H9 (cell line): ENCODE measurements at regions not wholly inside any gene's neighbourhood (a gene's known extent, or its start where the extent isn't known, plus 50 kb on each side); places are given as distances from the start of the nearest gene placed in this dataset.

Experiments used
- DNase-seq: peaks from one replicate; pipeline ENCODE4 v3.0.0-alpha.2; 2017
- H2AFZ ChIP-seq: one replicate; pipeline ENCODE4 v1.6.1; 2013; ENCODE audit warnings: mild to moderate bottlenecking, low read length, control low read depth, moderate library complexity
- H2AK5ac ChIP-seq: 2 replicates; pipeline ENCODE4 v1.6.1; 2013; ENCODE audit warnings: low read length, control low read depth, mixed read lengths; ENCODE audit not compliant: insufficient read length
- H2BK120ac ChIP-seq: one replicate; pipeline ENCODE4 v1.6.1; 2013; ENCODE audit warnings: low read depth, mild to moderate bottlenecking, low read length, control low read depth, inconsistent platforms; ENCODE audit not compliant: poor library complexity, severe bottlenecking
- H2BK12ac ChIP-seq: 2 replicates; pipeline ENCODE4 v1.6.1; 2013; ENCODE audit warnings: low read length, control low read depth, mixed read lengths, low read depth; ENCODE audit not compliant: insufficient read length
- H2BK15ac ChIP-seq: 2 replicates; pipeline ENCODE4 v1.6.1; 2013; ENCODE audit warnings: low read depth, low read length, control low read depth
- H2BK20ac ChIP-seq: one replicate; pipeline ENCODE4 v1.6.1; 2013; ENCODE audit warnings: low read depth, mild to moderate bottlenecking, low read length, control low read depth, inconsistent platforms; ENCODE audit not compliant: poor library complexity, severe bottlenecking
- H2BK5ac ChIP-seq: 2 replicates; pipeline ENCODE4 v1.6.1; 2013; ENCODE audit warnings: low read length, control low read depth, mixed read lengths; ENCODE audit not compliant: insufficient read length
- H3K14ac ChIP-seq: 2 replicates; pipeline ENCODE4 v1.6.1; 2013; ENCODE audit warnings: low read length, control low read depth; ENCODE audit not compliant: insufficient read depth
- H3K18ac ChIP-seq: 2 replicates; pipeline ENCODE4 v1.6.1; 2013; ENCODE audit warnings: low read depth, mild to moderate bottlenecking, mixed read lengths, low read length, control low read depth; ENCODE audit not compliant: insufficient read length
- H3K23ac ChIP-seq: 2 replicates; pipeline ENCODE4 v1.6.1; 2013; ENCODE audit warnings: low read length, control low read depth, mixed read lengths, low read depth; ENCODE audit not compliant: insufficient read length
- H3K23me2 ChIP-seq: 2 replicates; pipeline ENCODE4 v1.6.1; 2013; ENCODE audit warnings: low read depth, mild to moderate bottlenecking, mixed read lengths, low read length, control low read depth; ENCODE audit not compliant: insufficient read length, poor library complexity, severe bottlenecking
- H3K27ac ChIP-seq: 2 replicates; pipeline ENCODE4 v1.5.1; 2013; ENCODE audit warnings: low read length, control low read depth, mixed read lengths, low read depth; ENCODE audit not compliant: insufficient read length
- H3K27me3 ChIP-seq: 2 replicates; pipeline ENCODE4 v1.6.1; 2013; ENCODE audit warnings: low read length, control low read depth, inconsistent platforms; ENCODE audit not compliant: insufficient read depth
- H3K4ac ChIP-seq: 2 replicates; pipeline ENCODE4 v1.6.1; 2013; ENCODE audit warnings: low read depth, mild to moderate bottlenecking, control low read depth, inconsistent platforms, low read length, moderate library complexity
- H3K4me1 ChIP-seq: 2 replicates; pipeline ENCODE4 v1.6.1; 2013; ENCODE audit warnings: low read length, control low read depth, inconsistent platforms; ENCODE audit not compliant: insufficient read depth
- H3K4me2 ChIP-seq: 2 replicates; pipeline ENCODE4 v1.6.1; 2013; ENCODE audit warnings: low read length, control low read depth, mixed read lengths; ENCODE audit not compliant: insufficient read length, insufficient read depth
- H3K56ac ChIP-seq: 2 replicates; pipeline ENCODE4 v1.6.1; 2013; ENCODE audit warnings: low read depth, mild to moderate bottlenecking, mixed read lengths, low read length, control low read depth; ENCODE audit not compliant: insufficient read length
- H3K79me1 ChIP-seq: 2 replicates; pipeline ENCODE4 v1.6.1; 2013; ENCODE audit warnings: low read depth, mild to moderate bottlenecking, moderate library complexity, low read length, control low read depth, inconsistent platforms; ENCODE audit not compliant: insufficient read depth, poor library complexity, severe bottlenecking
- H3K79me2 ChIP-seq: 2 replicates; pipeline ENCODE4 v1.6.1; 2013; ENCODE audit warnings: low read length, control low read depth, inconsistent platforms; ENCODE audit not compliant: insufficient read depth
- H3K9ac ChIP-seq: 2 replicates; pipeline ENCODE4 v1.6.1; 2013; ENCODE audit warnings: low read length, control low read depth, mixed read lengths; ENCODE audit not compliant: insufficient read length; ENCODE audit errors: extremely low read depth
- H3K9me3 ChIP-seq: one replicate; pipeline ENCODE4 v1.6.1; 2013; ENCODE audit warnings: low read depth, low read length, inconsistent platforms; ENCODE audit not compliant: control insufficient read depth
- H3T11ph ChIP-seq: one replicate; pipeline ENCODE4 v1.6.1; 2013; ENCODE audit warnings: mild to moderate bottlenecking, low read length, control low read depth, inconsistent platforms
- H4K20me1 ChIP-seq: one replicate; pipeline ENCODE4 v1.6.1; 2013; ENCODE audit not compliant: control insufficient read depth, insufficient read length, insufficient read depth
- H4K5ac ChIP-seq: 2 replicates; pipeline ENCODE4 v1.6.1; 2013; ENCODE audit warnings: low read depth, mild to moderate bottlenecking, mixed read lengths, low read length, control low read depth; ENCODE audit not compliant: insufficient read length
- H4K8ac ChIP-seq: replicated peaks from 2 replicates; pipeline ENCODE4 v1.6.1; 2013; ENCODE audit warnings: low read length, control low read depth, mixed read lengths, low read depth; ENCODE audit not compliant: insufficient read length
- H4K91ac ChIP-seq: 2 replicates; pipeline ENCODE4 v1.6.1; 2013; ENCODE audit warnings: low read depth, mild to moderate bottlenecking, moderate library complexity, mixed read lengths, low read length, control low read depth; ENCODE audit not compliant: insufficient read length
- H3K27ac Mint-ChIP-seq, 3 experiments: 2 replicates in 2 of 3; 3 replicates in 1 of 3; pipeline ENCODE4 v1.8.0; 2020 to 2021; ENCODE audit warnings: mixed read lengths in 3 of 3, mild to moderate bottlenecking in 1 of 3, moderate library complexity in 1 of 3
- H3K27me3 Mint-ChIP-seq: 2 replicates; pipeline ENCODE4 v1.8.0; 2021; ENCODE audit warnings: low read depth, mild to moderate bottlenecking, moderate library complexity, mixed read lengths
- H3K36me3 Mint-ChIP-seq, 3 experiments: 2 replicates in 2 of 3; 3 replicates in 1 of 3; pipeline ENCODE4 v1.8.0; 2020 to 2021; ENCODE audit warnings: low read depth in 3 of 3, mixed read lengths in 3 of 3; ENCODE audit not compliant: insufficient read depth in 1 of 3
- H3K4me1 Mint-ChIP-seq, 2 experiments: 2 replicates each; pipeline ENCODE4 v1.8.0; 2020; ENCODE audit warnings: mixed read lengths in 2 of 2
- H3K4me3 Mint-ChIP-seq, 2 experiments: 2 replicates in 1 of 2; 3 replicates in 1 of 2; pipeline ENCODE4 v1.8.0; 2020 to 2021; ENCODE audit warnings: mild to moderate bottlenecking in 2 of 2, mixed read lengths in 2 of 2, moderate library complexity in 1 of 2
- H3K9me3 Mint-ChIP-seq, 2 experiments: 2 replicates in 1 of 2; 3 replicates in 1 of 2; pipeline ENCODE4 v1.8.0; 2020; ENCODE audit warnings: mild to moderate bottlenecking in 2 of 2, mixed read lengths in 2 of 2, moderate library complexity in 1 of 2
- WGBS: extraction: QIAGEN DNeasy Blood & Tissue Kit; methylation state at CpG from one replicate; pipeline ENCODE4 v1.1.7; 2013; ENCODE audit warnings: missing lambda C conversion rate, low lambda C conversion rate, mixed read lengths; ENCODE audit not compliant: insufficient read length; ENCODE audit errors: extremely low coverage; 5-methylcytosine and 5-hydroxymethylcytosine counted together
- TF ChIP-seq, protein P1 (sequence below): fragments of 200-600 bp; sonication (generic); conservative IDR thresholded peaks from 3 replicates; pipeline ENCODE4 v1.8.0; 2021; ENCODE audit warnings: antibody characterized with exemption, mild to moderate bottlenecking

DNA sequence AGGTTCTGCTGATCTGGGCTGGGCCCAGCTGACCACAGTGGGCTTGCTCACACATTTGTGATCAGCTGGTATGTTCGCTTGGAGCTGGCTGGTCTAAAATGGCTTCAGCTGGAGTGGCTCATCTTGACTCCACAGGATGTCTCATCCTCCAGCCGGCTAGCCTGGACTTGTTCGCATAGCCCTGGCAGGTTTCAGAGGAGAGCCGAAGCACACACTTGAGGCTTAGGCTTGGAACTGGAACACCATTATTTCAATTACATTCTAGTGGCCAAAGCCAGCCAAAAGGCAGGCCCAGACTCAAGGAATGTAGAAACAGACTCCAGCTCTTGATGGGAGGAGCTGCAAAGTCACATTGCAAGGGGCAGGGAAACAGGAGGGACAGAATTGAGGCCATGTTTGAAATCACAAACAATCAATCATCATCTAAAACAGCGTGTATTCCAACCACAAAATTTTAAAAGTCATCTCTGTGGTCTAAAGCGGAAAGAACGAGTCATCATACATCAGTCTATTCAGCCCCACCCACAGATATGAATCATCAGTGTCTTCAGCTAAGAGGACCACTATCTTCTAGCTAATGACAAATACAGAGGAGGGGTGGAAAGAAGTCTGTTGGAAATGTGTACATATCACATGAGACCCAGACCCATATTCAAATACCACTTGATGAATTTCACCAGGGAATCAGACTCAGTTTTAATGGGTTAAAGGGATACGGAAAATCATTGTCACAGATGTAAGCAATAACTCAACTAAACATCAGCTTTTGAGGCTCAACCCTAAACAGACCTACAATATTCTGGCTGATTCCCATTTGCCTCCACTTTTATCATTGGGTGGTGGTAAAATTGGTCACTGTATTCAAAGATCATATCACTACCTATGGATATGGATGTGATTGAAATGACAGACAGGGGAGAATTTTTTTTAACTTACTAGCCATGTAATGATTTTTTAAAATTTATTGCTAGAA lies 139.0 kb upstream of the MKLN1 start:
- Histone ChIP-seq H3K4me2 (no peak overlapping the region), H3K27ac (no peak overlapping the region), H3K27me3 (no peaks in the 10 kb centered on the region), H3K23me2 (no peaks in the 10 kb centered on the region), H2BK20ac (no peak overlapping the region), H4K20me1 (no peaks in the 10 kb centered on the region), H4K8ac (no peak overlapping the region), H2AFZ (no peak overlapping the region), H2BK5ac (no peak overlapping the region), H3K4me1 (peaks cover 6% of the 10 kb centered on the region), H3K79me2 (no peaks in the 10 kb centered on the region), H2BK120ac (no peak overlapping the region), H3T11ph (no peak overlapping the region), H2BK15ac (no peak overlapping the region), H3K4ac (no peak overlapping the region), H3K23ac (no peak overlapping the region), H3K9ac (no peak overlapping the region), H3K14ac (0 out of 2 replicates have a peak overlapping the region, but pooled peaks have one; percentile 20), H3K9me3 (no peaks in the 10 kb centered on the region), H4K5ac (no peak overlapping the region), H2BK12ac (no peak overlapping the region), H3K18ac (no peak overlapping the region), H4K91ac (no peak overlapping the region), H2AK5ac (no peak overlapping the region), H3K79me1 (no peaks in the 10 kb centered on the region), H3K56ac (no peak overlapping the region)
- peaks cover 0 to 7% (median 0%) of the 10 kb centered on the region in 3 experiments; a peak in 1 of 7 replicates for H3K36me3 Mint-ChIP-seq
- TF ChIP-seq, protein P1, sequence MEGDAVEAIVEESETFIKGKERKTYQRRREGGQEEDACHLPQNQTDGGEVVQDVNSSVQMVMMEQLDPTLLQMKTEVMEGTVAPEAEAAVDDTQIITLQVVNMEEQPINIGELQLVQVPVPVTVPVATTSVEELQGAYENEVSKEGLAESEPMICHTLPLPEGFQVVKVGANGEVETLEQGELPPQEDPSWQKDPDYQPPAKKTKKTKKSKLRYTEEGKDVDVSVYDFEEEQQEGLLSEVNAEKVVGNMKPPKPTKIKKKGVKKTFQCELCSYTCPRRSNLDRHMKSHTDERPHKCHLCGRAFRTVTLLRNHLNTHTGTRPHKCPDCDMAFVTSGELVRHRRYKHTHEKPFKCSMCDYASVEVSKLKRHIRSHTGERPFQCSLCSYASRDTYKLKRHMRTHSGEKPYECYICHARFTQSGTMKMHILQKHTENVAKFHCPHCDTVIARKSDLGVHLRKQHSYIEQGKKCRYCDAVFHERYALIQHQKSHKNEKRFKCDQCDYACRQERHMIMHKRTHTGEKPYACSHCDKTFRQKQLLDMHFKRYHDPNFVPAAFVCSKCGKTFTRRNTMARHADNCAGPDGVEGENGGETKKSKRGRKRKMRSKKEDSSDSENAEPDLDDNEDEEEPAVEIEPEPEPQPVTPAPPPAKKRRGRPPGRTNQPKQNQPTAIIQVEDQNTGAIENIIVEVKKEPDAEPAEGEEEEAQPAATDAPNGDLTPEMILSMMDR, result no peak
- no peaks in the 10 kb centered on the region; the same call in 1 of the 2 replicates for H3K27me3 Mint-ChIP-seq
- WGBS, result no CpG with 5 or more reads among the region's 8 CpGs
- H3K4me1 Mint-ChIP-seq, result peaks cover 42 to 47% of the 10 kb centered on the region in 2 experiments
- H3K9me3 Mint-ChIP-seq, result no peaks in the 10 kb centered on the region; a peak in 1 of 5 replicates
- H3K27ac Mint-ChIP-seq, result peak overlapping the region in 2 of 3 experiments; percentile 85 to 94; a peak in 5 of 7 replicates
- H3K4me3 Mint-ChIP-seq, result no peak overlapping the region
- no peak for DNase-seq
